Activated B cell treated with CpG ODN at 0.5 μM for 24 hours (primary cell): ENCODE measurements at regions not wholly inside any gene's neighbourhood (a gene's known extent, or its start where the extent isn't known, plus 50 kb on each side); places are given as distances from the start of the nearest gene placed in this dataset.

Source experiments
- ATAC-seq: fragments of 200-7000 bp; cut with Tn5 transposase; one replicate; pipeline ENCODE4 v1.10.0; 2021; ENCODE audit warnings: low read depth, mild to moderate bottlenecking, moderate library complexity
- CTCF ChIA-PET: fragments of 350-600 bp; sonication (Branson Sonifier 250); formaldehyde crosslinking; loops from one replicate; lab custom pipeline; 2021; ENCODE audit warnings: antibody characterized with exemption; lab: Charles Lee
- POLR2A ChIA-PET: fragments of 350-600 bp; sonication (Branson Sonifier 250); formaldehyde crosslinking; loops from one replicate; lab custom pipeline; 2021; ENCODE audit warnings: antibody characterized with exemption; lab: Charles Lee
- DNase-seq: peaks from one replicate; pipeline ENCODE4 v3.0.0; 2022
- H3K27ac Mint-ChIP-seq: one replicate; pipeline ENCODE4 v1.8.0; 2020; ENCODE audit warnings: mixed read lengths
- H3K27me3 Mint-ChIP-seq: one replicate; pipeline ENCODE4 v1.8.0; 2021; ENCODE audit warnings: mixed read lengths
- H3K36me3 Mint-ChIP-seq: one replicate; pipeline ENCODE4 v1.8.0; 2021; ENCODE audit warnings: low read depth, mixed read lengths
- H3K4me1 Mint-ChIP-seq: one replicate; pipeline ENCODE4 v1.8.0; 2021; ENCODE audit warnings: mixed read lengths
- H3K4me3 Mint-ChIP-seq: one replicate; pipeline ENCODE4 v1.8.0; 2020; ENCODE audit warnings: mild to moderate bottlenecking, mixed read lengths
- H3K9me3 Mint-ChIP-seq: one replicate; pipeline ENCODE4 v1.8.0; 2020; ENCODE audit warnings: mixed read lengths
- CTCF ChIP-seq: fragments of 200-600 bp; IDR thresholded peaks from one replicate; pipeline ENCODE4 v1.8.0; 2022; ENCODE audit warnings: antibody characterized with exemption, mild to moderate bottlenecking
- intact Hi-C: fragments of 100-400 bp; cut with micrococcal nuclease; formaldehyde crosslinking; loops from one replicate; pipeline ENCODE4 v1.15.1; 2024

- no peak for DNase-seq
- no peak for TF ChIP-seq CTCF
- CTCF ChIA-PET = no interaction called here
- Mint-ChIP-seq H3K9me3 (no peaks in the 10 kb centered on the region), H3K36me3 (no peaks in the 10 kb centered on the region), H3K27me3 (no peaks in the 10 kb centered on the region), H3K4me3 (no peak overlapping the region), H3K4me1 (no peaks in the 10 kb centered on the region), H3K27ac (no peak overlapping the region)
- POLR2A ChIA-PET = no interaction called here
- ATAC-seq = no peak
- intact Hi-C loops = no loop called here
Observed at GRCh38 chr16:85504242-85504641, 108.9 kb upstream of the GSE1 start.

GRCh38 chr16:85505794-85506634, 107.1 kb upstream of the GSE1 start:
- no peak for TF ChIP-seq CTCF
- Mint-ChIP-seq H3K36me3 (no peaks in the 10 kb centered on the region), H3K4me3 (no peak overlapping the region), H3K27ac (no peak overlapping the region), H3K9me3 (no peaks in the 10 kb centered on the region), H3K4me1 (no peaks in the 10 kb centered on the region), H3K27me3 (peaks cover 2% of the 10 kb centered on the region)
- no peak for ATAC-seq
- CTCF ChIA-PET = no interaction called here
- POLR2A ChIA-PET = interaction anchor here (0.7 kb wide), 1 partner anchor 21 kb away, joined by 3 read pairs; no protein-coding TSS in a partner anchor
- DNase-seq = no peak
- intact Hi-C loops = no loop called here

- H3K4me3 Mint-ChIP-seq = no peak overlapping the region
- H3K27me3 Mint-ChIP-seq = peaks cover 4% of the 10 kb centered on the region
- no peaks in the 10 kb centered on the region for H3K36me3 Mint-ChIP-seq
- ATAC-seq (no peak), DNase-seq (no peak)
- intact Hi-C loops = no loop called here
- no peak for TF ChIP-seq CTCF
- H3K27ac Mint-ChIP-seq = no peak overlapping the region
- POLR2A ChIA-PET = interaction anchor here (0.7 kb wide), 1 partner anchor 21 kb away, joined by 3 read pairs; no protein-coding TSS in a partner anchor
- H3K9me3 Mint-ChIP-seq = no peaks in the 10 kb centered on the region
- CTCF ChIA-PET = no interaction called here
- no peaks in the 10 kb centered on the region for H3K4me1 Mint-ChIP-seq
Observed at GRCh38 chr16:85506635-85506911, 106.5 kb upstream of the GSE1 start.

GRCh38 chr16:85507342-85507741, 105.8 kb upstream of the GSE1 start:
- no peaks in the 10 kb centered on the region for H3K36me3 Mint-ChIP-seq
- peaks cover 7% of the 10 kb centered on the region for H3K27me3 Mint-ChIP-seq
- no peak for TF ChIP-seq CTCF
- intact Hi-C loops = no loop called here
- H3K4me1 Mint-ChIP-seq = no peaks in the 10 kb centered on the region
- POLR2A ChIA-PET = interaction anchor here (0.7 kb wide), 1 partner anchor 20 kb away, joined by 3 read pairs; no protein-coding TSS in a partner anchor
- no peak for DNase-seq
- CTCF ChIA-PET = no interaction called here
- no peaks in the 10 kb centered on the region for H3K9me3 Mint-ChIP-seq
- H3K27ac Mint-ChIP-seq = no peak overlapping the region
- H3K4me3 Mint-ChIP-seq = no peak overlapping the region
- ATAC-seq = no peak

- DNase-seq (no peak), ATAC-seq (no peak)
- Mint-ChIP-seq H3K9me3 (no peaks in the 10 kb centered on the region), H3K36me3 (no peaks in the 10 kb centered on the region), H3K27me3 (peaks cover 9% of the 10 kb centered on the region), H3K4me3 (no peak overlapping the region), H3K4me1 (no peaks in the 10 kb centered on the region), H3K27ac (no peak overlapping the region)
- intact Hi-C loops = no loop called here
- ChIA-PET CTCF (interaction anchor here (0.6 kb wide), 1 partner anchor 140 kb away, joined by 3 read pairs; no protein-coding TSS in a partner anchor), POLR2A (interaction anchor here (0.6 kb wide), 1 partner anchor 118 kb away, joined by 4 read pairs; no protein-coding TSS in a partner anchor)
- no peak for TF ChIP-seq CTCF
Observed at GRCh38 chr16:85508388-85508787, 104.7 kb upstream of the GSE1 start.
